ENCODE measurements at regions not wholly inside any gene's neighbourhood (a gene's known extent, or its start where the extent isn't known, plus 50 kb on each side); places are given as distances from the start of the nearest gene placed in this dataset.

DNA sequence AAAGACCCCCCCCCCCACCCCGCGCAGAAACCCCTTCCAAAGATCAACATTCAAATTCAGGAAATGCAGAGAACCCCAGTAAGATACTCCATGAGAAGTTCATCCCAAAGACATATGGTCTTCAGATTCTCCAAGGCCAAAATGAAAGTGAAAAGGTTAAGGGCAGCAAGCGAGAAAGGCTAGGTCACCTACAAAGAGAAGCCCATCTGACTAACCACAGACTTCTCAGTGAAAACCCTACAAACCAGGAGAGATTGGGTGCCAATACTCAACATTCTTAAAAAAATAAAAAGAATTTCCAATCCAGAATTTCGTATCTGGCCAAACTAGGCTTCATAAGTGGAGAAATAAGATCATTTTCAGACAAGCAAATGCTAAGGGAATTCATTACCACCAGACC lies 175.2 kb downstream of the RND3 start:
- TF ChIP-seq, protein P1, sequence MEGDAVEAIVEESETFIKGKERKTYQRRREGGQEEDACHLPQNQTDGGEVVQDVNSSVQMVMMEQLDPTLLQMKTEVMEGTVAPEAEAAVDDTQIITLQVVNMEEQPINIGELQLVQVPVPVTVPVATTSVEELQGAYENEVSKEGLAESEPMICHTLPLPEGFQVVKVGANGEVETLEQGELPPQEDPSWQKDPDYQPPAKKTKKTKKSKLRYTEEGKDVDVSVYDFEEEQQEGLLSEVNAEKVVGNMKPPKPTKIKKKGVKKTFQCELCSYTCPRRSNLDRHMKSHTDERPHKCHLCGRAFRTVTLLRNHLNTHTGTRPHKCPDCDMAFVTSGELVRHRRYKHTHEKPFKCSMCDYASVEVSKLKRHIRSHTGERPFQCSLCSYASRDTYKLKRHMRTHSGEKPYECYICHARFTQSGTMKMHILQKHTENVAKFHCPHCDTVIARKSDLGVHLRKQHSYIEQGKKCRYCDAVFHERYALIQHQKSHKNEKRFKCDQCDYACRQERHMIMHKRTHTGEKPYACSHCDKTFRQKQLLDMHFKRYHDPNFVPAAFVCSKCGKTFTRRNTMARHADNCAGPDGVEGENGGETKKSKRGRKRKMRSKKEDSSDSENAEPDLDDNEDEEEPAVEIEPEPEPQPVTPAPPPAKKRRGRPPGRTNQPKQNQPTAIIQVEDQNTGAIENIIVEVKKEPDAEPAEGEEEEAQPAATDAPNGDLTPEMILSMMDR (IDR thresholded peaks at IDR 0.05): no peak
- no peak for TF ChIP-seq POLR2A (IDR thresholded peaks at IDR 0.05)
